Left colon (tissue), 2 donors: ENCODE measurements at regions not wholly inside any gene's neighbourhood (a gene's known extent, or its start where the extent isn't known, plus 50 kb on each side); places are given as distances from the start of the nearest gene placed in this dataset.

Source experiments
- ATAC-seq: fragments of 200-7000 bp; cut with Tn5 transposase; one replicate; pipeline ENCODE4 v1.9.1; 2020; ENCODE audit warnings: mild to moderate bottlenecking, moderate library complexity
- DNase-seq, 2 donors: peaks; one replicate each; pipeline ENCODE4 v3.0.0-alpha.2; 2020
- intact Hi-C, 2 donors: fragments of 100-400 bp; cut with DNase I in 1 of 2; cut with micrococcal nuclease in 1 of 2; formaldehyde crosslinking; loops; one replicate each; pipeline versions ENCODE4 v1.11.2 to v1.14.0; 2022; cut with DNase I, micrococcal nuclease
- donor health status: DM: no; HTN: no; CAD: no.
- donor health status: DM: yes; HTN: yes; CAD: no.

- DNase-seq = no peak
- intact Hi-C loops = no loop called here
- no peak for ATAC-seq
Measured at GRCh38 chrX:113962343-113962742, 621.5 kb upstream of the HTR2C start.

GRCh38 chrX:113959912-113960626 is 623.8 kb upstream of the HTR2C start:
- intact Hi-C loops = no loop called here
- ATAC-seq = no peak
- no peak for DNase-seq

GRCh38 chrX:113956936-113957335 is 627.0 kb upstream of the HTR2C start:
- DNase-seq (no peak), ATAC-seq (no peak)
- intact Hi-C loops = no loop called here

- intact Hi-C loops = no loop called here
- DNase-seq = no peak
- no peak for ATAC-seq
Measured at GRCh38 chrX:113954297-113954696, 629.6 kb upstream of the HTR2C start.

GRCh38 chrX:113950081-113950678 is 633.7 kb upstream of the HTR2C start:
- DNase-seq = no peak
- no peak for ATAC-seq
- intact Hi-C loops = no loop called here

GRCh38 chrX:113947548-113947947 is 636.3 kb upstream of the HTR2C start:
- intact Hi-C loops = no loop called here
- DNase-seq (no peak), ATAC-seq (peak; percentile 37)

- no peak for DNase-seq
- peak; percentile 44 for ATAC-seq
- intact Hi-C loops = no loop called here
Measured at GRCh38 chrX:113935518-113935917, 648.4 kb upstream of the HTR2C start.

- DNase-seq (no peak), ATAC-seq (no peak)
- intact Hi-C loops = no loop called here
Measured at GRCh38 chrX:113933931-113934330, 650.0 kb upstream of the HTR2C start.

GRCh38 chrX:113929004-113929403 is 654.9 kb upstream of the HTR2C start:
- ATAC-seq = peak; percentile 93
- peak in 1 of 2 donors; percentile 25 for DNase-seq
- intact Hi-C loops = no loop called here

GRCh38 chrX:113920661-113921060 is 663.2 kb upstream of the HTR2C start:
- intact Hi-C loops = no loop called here
- ATAC-seq (no peak), DNase-seq (no peak)

GRCh38 chrX:113919387-113919786 is 664.5 kb upstream of the HTR2C start:
- no peak for DNase-seq
- ATAC-seq = no peak
- intact Hi-C loops = no loop called here

GRCh38 chrX:113906168-113906567 is 677.7 kb upstream of the HTR2C start:
- no peak for ATAC-seq
- intact Hi-C loops = no loop called here
- DNase-seq = no peak

- ATAC-seq = no peak
- intact Hi-C loops = no loop called here
Measured at GRCh38 chrX:113892891-113893290, 691.0 kb upstream of the HTR2C start.

GRCh38 chrX:113892401-113892800 is 691.5 kb upstream of the HTR2C start:
- ATAC-seq (no peak), DNase-seq (no peak)
- intact Hi-C loops = no loop called here

More at GRCh38 chrX:113892891-113893290, 691.0 kb upstream of the HTR2C start:
- no peak for DNase-seq

- intact Hi-C loops = no loop called here
- no peak for ATAC-seq
Measured at GRCh38 chrX:113873056-113873455, 710.8 kb upstream of the HTR2C start.

GRCh38 chrX:113868711-113869110 is 715.2 kb upstream of the HTR2C start:
- intact Hi-C loops = no loop called here
- ATAC-seq (no peak), DNase-seq (no peak)

More at GRCh38 chrX:113873056-113873455, 710.8 kb upstream of the HTR2C start:
- no peak for DNase-seq

- ATAC-seq (no peak), DNase-seq (no peak)
- intact Hi-C loops = no loop called here
Measured at GRCh38 chrX:113868177-113868576, 715.7 kb upstream of the HTR2C start.

- intact Hi-C loops = no loop called here
- no peak for DNase-seq
- ATAC-seq = no peak
Measured at GRCh38 chrX:113849408-113849807, 734.5 kb upstream of the HTR2C start.

- no peak for DNase-seq
- intact Hi-C loops = no loop called here
- no peak for ATAC-seq
Measured at GRCh38 chrX:113833096-113834055, 750.5 kb upstream of the HTR2C start.

GRCh38 chrX:113828470-113828869 is 755.4 kb upstream of the HTR2C start:
- DNase-seq = no peak
- ATAC-seq = no peak
- intact Hi-C loops = no loop called here
